ENCODE measurements at regions not wholly inside any gene's neighbourhood (a gene's known extent, or its start where the extent isn't known, plus 50 kb on each side); places are given as distances from the start of the nearest gene placed in this dataset.

GRCh38 chr7:81503336-81503735 lies 266.5 kb downstream of the HGF start:
- Mint-ChIP-seq H3K4me1 (no peaks in the 10 kb centered on the region), H3K27me3 (no peaks in the 10 kb centered on the region), H3K9me3 (peaks cover 0 to 1% (median 0%) of the 10 kb centered on the region in 11 donors), H3K27ac (no peak overlapping the region), H3K36me3 (no peaks in the 10 kb centered on the region), H3K4me3 (no peak overlapping the region)
- H3K4me1 ChIP-seq (ENCODE audit: control insufficient read depth in 2 of 2, insufficient read depth in 2 of 2, low read length in 2 of 2), result no peaks in the 10 kb centered on the region
- intact Hi-C loops (cut with micrococcal nuclease), result no loop called here
- ChIA-PET CTCF (no interaction called here), POLR2A (no interaction called here)
- no peaks in the 10 kb centered on the region for H3K9me3 ChIP-seq (ENCODE audit: control insufficient read depth in 2 of 3, low read length in 3 of 3)
- H3K27me3 ChIP-seq (ENCODE audit: control insufficient read depth in 2 of 2, insufficient read depth in 2 of 2, low read length in 2 of 2), result no peaks in the 10 kb centered on the region
- H3K27ac ChIP-seq (ENCODE audit: low read depth, low read length), result no peak overlapping the region
- H3K4me3 ChIP-seq (ENCODE audit: low read length), result no peak overlapping the region
- DNase-seq (no peak), ATAC-seq (no peak)
- H3K36me3 ChIP-seq (ENCODE audit: control insufficient read depth in 2 of 3, insufficient read depth in 3 of 3, low read length in 3 of 3), result no peaks in the 10 kb centered on the region

- Histone ChIP-seq H3K9me3 (ENCODE audit: control insufficient read depth in 2 of 3, low read length in 3 of 3) (no peaks in the 10 kb centered on the region), H3K27ac (ENCODE audit: low read depth, low read length) (no peak overlapping the region), H3K4me3 (ENCODE audit: low read length) (no peak overlapping the region), H3K36me3 (ENCODE audit: control insufficient read depth in 2 of 3, insufficient read depth in 3 of 3, low read length in 3 of 3) (no peaks in the 10 kb centered on the region), H3K4me1 (ENCODE audit: control insufficient read depth in 2 of 2, insufficient read depth in 2 of 2, low read length in 2 of 2) (no peaks in the 10 kb centered on the region), H3K27me3 (ENCODE audit: control insufficient read depth in 2 of 2, insufficient read depth in 2 of 2, low read length in 2 of 2) (no peaks in the 10 kb centered on the region)
- H3K9me3 Mint-ChIP-seq, result peaks cover 0 to 1% (median 0%) of the 10 kb centered on the region in 11 donors
- H3K4me3 Mint-ChIP-seq, result no peak overlapping the region
- no peaks in the 10 kb centered on the region for H3K27me3 Mint-ChIP-seq
- ATAC-seq (no peak), DNase-seq (no peak)
- no peaks in the 10 kb centered on the region for H3K36me3 Mint-ChIP-seq
- ChIA-PET POLR2A (no interaction called here), CTCF (no interaction called here)
- no peaks in the 10 kb centered on the region for H3K4me1 Mint-ChIP-seq
- H3K27ac Mint-ChIP-seq, result no peak overlapping the region
- intact Hi-C loops (cut with micrococcal nuclease), result no loop called here
Observed at GRCh38 chr7:81501220-81501619, 268.6 kb downstream of the HGF start.

- Mint-ChIP-seq H3K27me3 (no peaks in the 10 kb centered on the region), H3K27ac (no peak overlapping the region), H3K4me1 (no peaks in the 10 kb centered on the region), H3K9me3 (peaks cover 0 to 1% (median 0%) of the 10 kb centered on the region in 11 donors), H3K36me3 (no peaks in the 10 kb centered on the region), H3K4me3 (no peak overlapping the region)
- ATAC-seq (no peak), DNase-seq (no peak)
- Histone ChIP-seq H3K36me3 (ENCODE audit: control insufficient read depth in 2 of 3, insufficient read depth in 3 of 3, low read length in 3 of 3) (no peaks in the 10 kb centered on the region), H3K27ac (ENCODE audit: low read depth, low read length) (no peak overlapping the region), H3K9me3 (ENCODE audit: control insufficient read depth in 2 of 3, low read length in 3 of 3) (no peaks in the 10 kb centered on the region), H3K27me3 (ENCODE audit: control insufficient read depth in 2 of 2, insufficient read depth in 2 of 2, low read length in 2 of 2) (no peaks in the 10 kb centered on the region), H3K4me3 (ENCODE audit: low read length) (no peak overlapping the region), H3K4me1 (ENCODE audit: control insufficient read depth in 2 of 2, insufficient read depth in 2 of 2, low read length in 2 of 2) (no peaks in the 10 kb centered on the region)
- CTCF ChIA-PET, result no interaction called here
- intact Hi-C loops (cut with micrococcal nuclease), result no loop called here
- POLR2A ChIA-PET, result no interaction called here
Observed at GRCh38 chr7:81500631-81501030, 269.2 kb downstream of the HGF start.

GRCh38 chr7:81499262-81500116 lies 270.4 kb downstream of the HGF start:
- Histone ChIP-seq H3K36me3 (ENCODE audit: control insufficient read depth in 2 of 3, insufficient read depth in 3 of 3, low read length in 3 of 3) (no peaks in the 10 kb centered on the region), H3K27me3 (ENCODE audit: control insufficient read depth in 2 of 2, insufficient read depth in 2 of 2, low read length in 2 of 2) (no peaks in the 10 kb centered on the region), H3K9me3 (ENCODE audit: control insufficient read depth in 2 of 3, low read length in 3 of 3) (no peaks in the 10 kb centered on the region), H3K27ac (ENCODE audit: low read depth, low read length) (no peak overlapping the region), H3K4me3 (ENCODE audit: low read length) (no peak overlapping the region), H3K4me1 (ENCODE audit: control insufficient read depth in 2 of 2, insufficient read depth in 2 of 2, low read length in 2 of 2) (no peaks in the 10 kb centered on the region)
- CTCF ChIA-PET, result no interaction called here
- intact Hi-C loops (cut with micrococcal nuclease), result loop anchor here (5.0 to 10.0 kb wide), 3 partner anchors 455 to 1228 kb away; no protein-coding TSS in a partner anchor
- no peak for DNase-seq
- peaks cover 0 to 1% (median 0%) of the 10 kb centered on the region in 11 donors for H3K9me3 Mint-ChIP-seq
- no peak overlapping the region for H3K27ac Mint-ChIP-seq
- no peak overlapping the region for H3K4me3 Mint-ChIP-seq
- no peaks in the 10 kb centered on the region for H3K36me3 Mint-ChIP-seq
- POLR2A ChIA-PET, result no interaction called here
- no peaks in the 10 kb centered on the region for H3K4me1 Mint-ChIP-seq
- ATAC-seq, result no peak
- no peaks in the 10 kb centered on the region for H3K27me3 Mint-ChIP-seq

GRCh38 chr7:81498176-81498575 lies 271.7 kb downstream of the HGF start:
- ChIA-PET POLR2A (no interaction called here), CTCF (no interaction called here)
- no peaks in the 10 kb centered on the region for H3K36me3 ChIP-seq (ENCODE audit: control insufficient read depth in 2 of 3, insufficient read depth in 3 of 3, low read length in 3 of 3)
- intact Hi-C loops (cut with micrococcal nuclease), result loop anchor here (5.0 to 10.0 kb wide), 3 partner anchors 457 to 1229 kb away; no protein-coding TSS in a partner anchor
- Mint-ChIP-seq H3K4me1 (no peaks in the 10 kb centered on the region), H3K36me3 (no peaks in the 10 kb centered on the region), H3K9me3 (peaks cover 0 to 1% (median 0%) of the 10 kb centered on the region in 11 donors), H3K27ac (no peak overlapping the region), H3K27me3 (no peaks in the 10 kb centered on the region), H3K4me3 (no peak overlapping the region)
- ATAC-seq (no peak), DNase-seq (no peak)
- H3K27ac ChIP-seq (ENCODE audit: low read depth, low read length), result no peak overlapping the region
- H3K27me3 ChIP-seq (ENCODE audit: control insufficient read depth in 2 of 2, insufficient read depth in 2 of 2, low read length in 2 of 2), result no peaks in the 10 kb centered on the region
- H3K4me3 ChIP-seq (ENCODE audit: low read length), result no peak overlapping the region
- H3K4me1 ChIP-seq (ENCODE audit: control insufficient read depth in 2 of 2, insufficient read depth in 2 of 2, low read length in 2 of 2), result no peaks in the 10 kb centered on the region
- H3K9me3 ChIP-seq (ENCODE audit: control insufficient read depth in 2 of 3, low read length in 3 of 3), result no peaks in the 10 kb centered on the region

- no peaks in the 10 kb centered on the region for H3K4me1 ChIP-seq (ENCODE audit: control insufficient read depth in 2 of 2, insufficient read depth in 2 of 2, low read length in 2 of 2)
- ATAC-seq, result no peak
- Mint-ChIP-seq H3K27ac (no peak overlapping the region), H3K9me3 (peaks cover 0 to 3% (median 0%) of the 10 kb centered on the region in 11 donors), H3K4me3 (no peak overlapping the region), H3K27me3 (no peaks in the 10 kb centered on the region), H3K4me1 (no peaks in the 10 kb centered on the region), H3K36me3 (no peaks in the 10 kb centered on the region)
- no peaks in the 10 kb centered on the region for H3K36me3 ChIP-seq (ENCODE audit: control insufficient read depth in 2 of 3, insufficient read depth in 3 of 3, low read length in 3 of 3)
- no peaks in the 10 kb centered on the region for H3K27me3 ChIP-seq (ENCODE audit: control insufficient read depth in 2 of 2, insufficient read depth in 2 of 2, low read length in 2 of 2)
- H3K27ac ChIP-seq (ENCODE audit: low read depth, low read length), result no peak overlapping the region
- CTCF ChIA-PET, result no interaction called here
- no peak overlapping the region for H3K4me3 ChIP-seq (ENCODE audit: low read length)
- POLR2A ChIA-PET, result no interaction called here
- no peaks in the 10 kb centered on the region for H3K9me3 ChIP-seq (ENCODE audit: control insufficient read depth in 2 of 3, low read length in 3 of 3)
- no peak for DNase-seq
- intact Hi-C loops (cut with micrococcal nuclease), result loop anchor here in 1 of 2 donors (10.0 kb wide), 1 partner anchor 462 kb away; no protein-coding TSS in a partner anchor
Observed at GRCh38 chr7:81492910-81493309, 276.9 kb downstream of the HGF start.

GRCh38 chr7:81492240-81492639 lies 277.6 kb downstream of the HGF start:
- no peaks in the 10 kb centered on the region for H3K4me1 ChIP-seq (ENCODE audit: control insufficient read depth in 2 of 2, insufficient read depth in 2 of 2, low read length in 2 of 2)
- ATAC-seq, result no peak
- H3K4me3 ChIP-seq (ENCODE audit: low read length), result no peak overlapping the region
- H3K27ac ChIP-seq (ENCODE audit: low read depth, low read length), result no peak overlapping the region
- intact Hi-C loops (cut with micrococcal nuclease), result loop anchor here in 1 of 2 donors (10.0 kb wide), 1 partner anchor 463 kb away; no protein-coding TSS in a partner anchor
- H3K36me3 Mint-ChIP-seq, result no peaks in the 10 kb centered on the region
- DNase-seq, result no peak
- H3K4me1 Mint-ChIP-seq, result no peaks in the 10 kb centered on the region
- peaks cover 0 to 3% (median 0%) of the 10 kb centered on the region in 11 donors for H3K9me3 Mint-ChIP-seq
- no peaks in the 10 kb centered on the region for H3K27me3 Mint-ChIP-seq
- H3K27ac Mint-ChIP-seq, result no peak overlapping the region
- CTCF ChIA-PET, result no interaction called here
- POLR2A ChIA-PET, result no interaction called here
- no peaks in the 10 kb centered on the region for H3K9me3 ChIP-seq (ENCODE audit: control insufficient read depth in 2 of 3, low read length in 3 of 3)
- H3K4me3 Mint-ChIP-seq, result no peak overlapping the region
- H3K27me3 ChIP-seq (ENCODE audit: control insufficient read depth in 2 of 2, insufficient read depth in 2 of 2, low read length in 2 of 2), result no peaks in the 10 kb centered on the region
- no peaks in the 10 kb centered on the region for H3K36me3 ChIP-seq (ENCODE audit: control insufficient read depth in 2 of 3, insufficient read depth in 3 of 3, low read length in 3 of 3)

Measured in naive thymus-derived CD4-positive, alpha-beta T cell (primary cell).